ENCODE measurements at regions not wholly inside any gene's neighbourhood (a gene's known extent, or its start where the extent isn't known, plus 50 kb on each side); places are given as distances from the start of the nearest gene placed in this dataset.

DNA sequence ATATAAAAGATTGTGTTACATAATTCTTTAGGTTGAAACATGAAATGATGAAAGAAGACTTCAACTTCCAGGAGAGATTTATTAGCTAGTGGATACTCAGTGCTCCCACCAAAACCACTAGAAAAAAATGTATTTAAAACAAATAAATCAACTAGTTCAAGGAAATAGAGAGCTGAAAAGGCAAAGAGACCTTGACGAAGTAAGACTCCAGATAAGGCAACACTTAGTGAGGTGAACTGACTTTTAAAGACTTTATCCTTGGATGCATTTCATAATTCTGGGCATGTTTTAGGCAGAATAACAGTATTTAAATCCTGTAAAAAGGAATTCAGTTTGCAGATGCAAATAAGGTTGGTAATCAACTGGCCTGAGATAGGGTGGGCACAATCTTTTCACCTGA, 1150.7 kb downstream of the FSCB start:
- no peak for ATAC-seq
- BruUV-seq (replicated peaks) = no TSS peak
- no peak for FAIRE-seq

More for the DNA sequence above, 1150.7 kb downstream of the FSCB start:
- in situ Hi-C loops (cut with HindIII; ENCODE audit: extremely low pct_ligation_motif_present, low pct_unique_long_range_greater_than_20kb) (no loop called here), intact Hi-C loops (cut with micrococcal nuclease; ENCODE audit: unreplicated experiment) (no loop called here)
- Histone ChIP-seq H3K9ac (ENCODE audit: insufficient read depth, low read depth, low read length) (no peak overlapping the region), H3K36me3 (replicated peaks in 1 of 2; ENCODE audit: control insufficient read depth in 1 of 2, insufficient read depth in 2 of 2, low read length in 2 of 2) (no peaks in the 10 kb centered on the region), H3K27ac (ENCODE audit: extremely low read length, insufficient read depth, low read length) (no peak overlapping the region), H3K4me3 (replicated peaks in 1 of 3; ENCODE audit: insufficient read depth in 1 of 3, low read depth in 2 of 3, low read length in 3 of 3) (no peak overlapping the region), H3K27me3 (ENCODE audit: control insufficient read depth in 1 of 2, insufficient read depth in 2 of 2, low read length in 2 of 2) (no peaks in the 10 kb centered on the region), H3K9me3 (ENCODE audit: low read length) (no peaks in the 10 kb centered on the region), H2AFZ (ENCODE audit: low read length) (no peak overlapping the region), H3K4me2 (ENCODE audit: low read depth, low read length) (no peak overlapping the region), H3K79me2 (ENCODE audit: insufficient read depth, low read length) (no peaks in the 10 kb centered on the region), H4K20me1 (ENCODE audit: insufficient read depth, low read length) (no peaks in the 10 kb centered on the region), H3K4me1 (ENCODE audit: insufficient read depth, low read length) (no peaks in the 10 kb centered on the region)
- ChIA-PET POLR2A (no interaction called here), CTCF (ENCODE audit: low intra/inter-chr PET ratio, low total read pairs) (no interaction called here)
- DNase-seq (ENCODE audit: low spot score) = no peak
- TF ChIP-seq, protein P1, sequence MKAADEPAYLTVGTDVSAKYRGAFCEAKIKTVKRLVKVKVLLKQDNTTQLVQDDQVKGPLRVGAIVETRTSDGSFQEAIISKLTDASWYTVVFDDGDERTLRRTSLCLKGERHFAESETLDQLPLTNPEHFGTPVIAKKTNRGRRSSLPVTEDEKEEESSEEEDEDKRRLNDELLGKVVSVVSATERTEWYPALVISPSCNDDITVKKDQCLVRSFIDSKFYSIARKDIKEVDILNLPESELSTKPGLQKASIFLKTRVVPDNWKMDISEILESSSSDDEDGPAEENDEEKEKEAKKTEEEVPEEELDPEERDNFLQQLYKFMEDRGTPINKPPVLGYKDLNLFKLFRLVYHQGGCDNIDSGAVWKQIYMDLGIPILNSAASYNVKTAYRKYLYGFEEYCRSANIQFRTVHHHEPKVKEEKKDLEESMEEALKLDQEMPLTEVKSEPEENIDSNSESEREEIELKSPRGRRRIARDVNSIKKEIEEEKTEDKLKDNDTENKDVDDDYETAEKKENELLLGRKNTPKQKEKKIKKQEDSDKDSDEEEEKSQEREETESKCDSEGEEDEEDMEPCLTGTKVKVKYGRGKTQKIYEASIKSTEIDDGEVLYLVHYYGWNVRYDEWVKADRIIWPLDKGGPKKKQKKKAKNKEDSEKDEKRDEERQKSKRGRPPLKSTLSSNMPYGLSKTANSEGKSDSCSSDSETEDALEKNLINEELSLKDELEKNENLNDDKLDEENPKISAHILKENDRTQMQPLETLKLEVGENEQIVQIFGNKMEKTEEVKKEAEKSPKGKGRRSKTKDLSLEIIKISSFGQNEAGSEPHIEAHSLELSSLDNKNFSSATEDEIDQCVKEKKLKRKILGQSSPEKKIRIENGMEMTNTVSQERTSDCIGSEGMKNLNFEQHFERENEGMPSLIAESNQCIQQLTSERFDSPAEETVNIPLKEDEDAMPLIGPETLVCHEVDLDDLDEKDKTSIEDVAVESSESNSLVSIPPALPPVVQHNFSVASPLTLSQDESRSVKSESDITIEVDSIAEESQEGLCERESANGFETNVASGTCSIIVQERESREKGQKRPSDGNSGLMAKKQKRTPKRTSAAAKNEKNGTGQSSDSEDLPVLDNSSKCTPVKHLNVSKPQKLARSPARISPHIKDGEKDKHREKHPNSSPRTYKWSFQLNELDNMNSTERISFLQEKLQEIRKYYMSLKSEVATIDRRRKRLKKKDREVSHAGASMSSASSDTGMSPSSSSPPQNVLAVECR (CRISPR knock-in tag; IDR thresholded peaks at IDR 0.05; ENCODE audit: borderline replicate concordance) = no peak
- no peak for TF ChIP-seq ZNF274 (CRISPR knock-in tag; IDR thresholded peaks at IDR 0.05)
- TF ChIP-seq, protein P2, sequence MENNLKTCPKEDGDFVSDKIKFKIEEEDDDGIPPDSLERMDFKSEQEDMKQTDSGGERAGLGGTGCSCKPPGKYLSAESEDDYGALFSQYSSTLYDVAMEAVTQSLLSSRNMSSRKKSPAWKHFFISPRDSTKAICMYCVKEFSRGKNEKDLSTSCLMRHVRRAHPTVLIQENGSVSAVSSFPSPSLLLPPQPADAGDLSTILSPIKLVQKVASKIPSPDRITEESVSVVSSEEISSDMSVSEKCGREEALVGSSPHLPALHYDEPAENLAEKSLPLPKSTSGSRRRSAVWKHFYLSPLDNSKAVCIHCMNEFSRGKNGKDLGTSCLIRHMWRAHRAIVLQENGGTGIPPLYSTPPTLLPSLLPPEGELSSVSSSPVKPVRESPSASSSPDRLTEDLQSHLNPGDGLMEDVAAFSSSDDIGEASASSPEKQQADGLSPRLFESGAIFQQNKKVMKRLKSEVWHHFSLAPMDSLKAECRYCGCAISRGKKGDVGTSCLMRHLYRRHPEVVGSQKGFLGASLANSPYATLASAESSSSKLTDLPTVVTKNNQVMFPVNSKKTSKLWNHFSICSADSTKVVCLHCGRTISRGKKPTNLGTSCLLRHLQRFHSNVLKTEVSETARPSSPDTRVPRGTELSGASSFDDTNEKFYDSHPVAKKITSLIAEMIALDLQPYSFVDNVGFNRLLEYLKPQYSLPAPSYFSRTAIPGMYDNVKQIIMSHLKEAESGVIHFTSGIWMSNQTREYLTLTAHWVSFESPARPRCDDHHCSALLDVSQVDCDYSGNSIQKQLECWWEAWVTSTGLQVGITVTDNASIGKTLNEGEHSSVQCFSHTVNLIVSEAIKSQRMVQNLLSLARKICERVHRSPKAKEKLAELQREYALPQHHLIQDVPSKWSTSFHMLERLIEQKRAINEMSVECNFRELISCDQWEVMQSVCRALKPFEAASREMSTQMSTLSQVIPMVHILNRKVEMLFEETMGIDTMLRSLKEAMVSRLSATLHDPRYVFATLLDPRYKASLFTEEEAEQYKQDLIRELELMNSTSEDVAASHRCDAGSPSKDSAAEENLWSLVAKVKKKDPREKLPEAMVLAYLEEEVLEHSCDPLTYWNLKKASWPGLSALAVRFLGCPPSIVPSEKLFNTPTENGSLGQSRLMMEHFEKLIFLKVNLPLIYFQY (CRISPR knock-in tag; IDR thresholded peaks at IDR 0.05; ENCODE audit: borderline replicate concordance) = no peak
- TF ChIP-seq ZNF383 (CRISPR knock-in tag; IDR thresholded peaks at IDR 0.05; ENCODE audit: borderline replicate concordance) = no peak
- TF ChIP-seq ZNF296 (CRISPR knock-in tag; conservative IDR thresholded peaks at IDR 0.05) = no peak
- no peak for TF ChIP-seq KAT8 (CRISPR knock-in tag; IDR thresholded peaks at IDR 0.05)
- TF ChIP-seq NCOR1 (IDR thresholded peaks at IDR 0.05; ENCODE audit: borderline replicate concordance, low read length) = no peak
- TF ChIP-seq NFKB2 (CRISPR knock-in tag; IDR thresholded peaks at IDR 0.05; ENCODE audit: borderline replicate concordance) = no peak
- TF ChIP-seq FIP1L1 (IDR thresholded peaks at IDR 0.05; ENCODE audit: borderline replicate concordance, insufficient read depth, low read depth, low read length) = no peak
- TF ChIP-seq ZNF3 (CRISPR knock-in tag; IDR thresholded peaks at IDR 0.05) = no peak
- WGBS (ENCODE audit: low lambda C conversion rate) = 7% methylated on average over 1 of the region's 1 CpG
